HEK293 (cell line): ENCODE measurements at regions not wholly inside any gene's neighbourhood (a gene's known extent, or its start where the extent isn't known, plus 50 kb on each side); places are given as distances from the start of the nearest gene placed in this dataset.

Source experiments
- CTCF ChIA-PET: fragments of 350-600 bp; formaldehyde crosslinking; extraction: SDS; loops from one replicate; lab custom pipeline; 2021; ENCODE audit warnings: antibody characterized with exemption; lab: Yijun Ruan, JAX
- POLR2A ChIA-PET: fragments of 300-600 bp; formaldehyde crosslinking; extraction: SDS; loops from one replicate; lab custom pipeline; 2020; ENCODE audit warnings: antibody characterized with exemption, inconsistent platforms; lab: Yijun Ruan, JAX
- H3K27ac ChIP-seq: fragments of 200-500 bp; sonication (Bioruptor generic); 2 replicates; pipeline ENCODE4 v1.5.1; 2014; ENCODE audit warnings: low read depth, low read length, control low read depth, inconsistent platforms; ENCODE audit errors: extremely low read depth
- H3K36me3 ChIP-seq, 2 experiments: fragments of 200-500 bp in 1 of 2; sonication (Bioruptor generic) in 1 of 2; 1 replicate in 1 of 2; 2 replicates in 1 of 2; pipeline ENCODE4 v1.5.1; 2014 to 2017; ENCODE audit warnings: inconsistent platforms in 2 of 2, low read length in 2 of 2; ENCODE audit not compliant: control insufficient read depth in 2 of 2, insufficient read depth in 1 of 2
- H3K4me1 ChIP-seq: fragments of 200-500 bp; sonication (Bioruptor generic); 2 replicates; pipeline ENCODE4 v1.5.1; 2014; ENCODE audit warnings: mild to moderate bottlenecking, low read length, inconsistent platforms; ENCODE audit not compliant: control insufficient read depth, insufficient read depth
- H3K4me3 ChIP-seq: 2 replicates; pipeline ENCODE4 v1.5.1; 2011; ENCODE audit warnings: low read depth, mild to moderate bottlenecking, control low read depth, low read length, moderate library complexity
- H3K9me3 ChIP-seq: fragments of 200-500 bp; sonication (Bioruptor generic); 2 replicates; pipeline ENCODE4 v1.5.1; 2014; ENCODE audit warnings: low read depth, low read length, inconsistent platforms; ENCODE audit not compliant: control insufficient read depth, insufficient read depth
- GLIS2 ChIP-seq: fragments of 450-650 bp; formaldehyde crosslinking; IDR thresholded peaks from 2 replicates; pipeline ENCODE4 v1.5.1; 2016; ENCODE audit warnings: missing biosample characterization, missing genetic modification characterization
- HOXA7 ChIP-seq: sonication (generic); formaldehyde crosslinking; IDR thresholded peaks from 2 replicates; pipeline ENCODE4 v1.8.1; 2022; ENCODE audit warnings: missing genetic modification reagents, borderline replicate concordance
- HOXD13 ChIP-seq: sonication (generic); formaldehyde crosslinking; IDR thresholded peaks from 2 replicates; pipeline ENCODE4 v1.8.0; 2022; ENCODE audit warnings: missing genetic modification reagents, borderline replicate concordance
- KLF10 ChIP-seq: fragments of 450-650 bp; IDR thresholded peaks from 2 replicates; pipeline ENCODE4 v1.5.1; 2018; ENCODE audit warnings: missing biosample characterization, mild to moderate bottlenecking, missing genetic modification characterization
- KLF16 ChIP-seq: fragments of 450-650 bp; formaldehyde crosslinking; IDR thresholded peaks from 2 replicates; pipeline ENCODE4 v1.5.1; 2017; ENCODE audit warnings: missing biosample characterization, missing genetic modification characterization
- KLF9 ChIP-seq: fragments of 450-650 bp; formaldehyde crosslinking; IDR thresholded peaks from 2 replicates; pipeline ENCODE4 v1.5.1; 2016; ENCODE audit warnings: missing biosample characterization, missing genetic modification characterization, low read depth
- PRDM1 ChIP-seq: fragments of 450-650 bp; formaldehyde crosslinking; IDR thresholded peaks from 2 replicates; pipeline ENCODE4; 2016; ENCODE audit warnings: missing biosample characterization, missing genetic modification characterization
- REPIN1 ChIP-seq: fragments of 450-650 bp; formaldehyde crosslinking; IDR thresholded peaks from 2 replicates; pipeline ENCODE4 v1.5.1; 2017; ENCODE audit warnings: missing biosample characterization, missing genetic modification characterization, low read depth
- SP2 ChIP-seq: fragments of 450-650 bp; formaldehyde crosslinking; IDR thresholded peaks from 2 replicates; pipeline ENCODE4 v1.5.1; 2016; ENCODE audit warnings: missing biosample characterization, missing genetic modification characterization
- WT1 ChIP-seq: fragments of 450-650 bp; formaldehyde crosslinking; IDR thresholded peaks from 2 replicates; pipeline ENCODE4 v1.5.1; 2016; ENCODE audit warnings: missing biosample characterization, missing genetic modification characterization
- ZBTB1 ChIP-seq: fragments of 450-650 bp; formaldehyde crosslinking; IDR thresholded peaks from 2 replicates; pipeline ENCODE4 v1.5.1; 2016; ENCODE audit warnings: missing biosample characterization, missing genetic modification characterization
- ZBTB17 ChIP-seq: fragments of 450-650 bp; formaldehyde crosslinking; IDR thresholded peaks from 2 replicates; pipeline ENCODE4 v1.5.1; 2016; ENCODE audit warnings: missing biosample characterization, missing genetic modification characterization
- ZIC2 ChIP-seq: fragments of 450-650 bp; formaldehyde crosslinking; IDR thresholded peaks from 2 replicates; pipeline ENCODE4 v1.5.1; 2016; ENCODE audit warnings: missing biosample characterization, missing genetic modification characterization
- ZNF10 ChIP-seq: fragments of 450-650 bp; formaldehyde crosslinking; IDR thresholded peaks from 2 replicates; pipeline ENCODE4 v1.5.1; 2017; ENCODE audit warnings: missing biosample characterization, missing genetic modification characterization
- ZNF175 ChIP-seq: fragments of 450-650 bp; formaldehyde crosslinking; IDR thresholded peaks from 2 replicates; pipeline ENCODE4 v1.5.1; 2016; ENCODE audit warnings: missing biosample characterization, missing genetic modification characterization
- ZNF184 ChIP-seq: fragments of 450-650 bp; IDR thresholded peaks from 2 replicates; pipeline ENCODE4 v1.5.1; 2018; ENCODE audit warnings: missing biosample characterization, mild to moderate bottlenecking, missing genetic modification characterization
- ZNF221 ChIP-seq: fragments of 450-650 bp; formaldehyde crosslinking; IDR thresholded peaks from 2 replicates; pipeline ENCODE4 v1.5.1; 2017; ENCODE audit warnings: missing biosample characterization, missing genetic modification characterization, borderline replicate concordance
- ZNF24 ChIP-seq: fragments of 450-650 bp; formaldehyde crosslinking; IDR thresholded peaks from 2 replicates; pipeline ENCODE4 v1.5.1; 2016; ENCODE audit warnings: missing biosample characterization, missing genetic modification characterization
- ZNF292 ChIP-seq: fragments of 450-650 bp; formaldehyde crosslinking; IDR thresholded peaks from 2 replicates; pipeline ENCODE4 v1.5.1; 2016; ENCODE audit warnings: low read depth, missing biosample characterization, missing genetic modification characterization, borderline replicate concordance
- ZNF341 ChIP-seq: fragments of 450-650 bp; formaldehyde crosslinking; IDR thresholded peaks from 2 replicates; pipeline ENCODE4; 2016; ENCODE audit warnings: low read depth, missing biosample characterization, missing genetic modification characterization
- ZNF354C ChIP-seq: fragments of 450-650 bp; formaldehyde crosslinking; IDR thresholded peaks from 2 replicates; pipeline ENCODE4 v1.5.1; 2016; ENCODE audit warnings: missing biosample characterization, missing genetic modification characterization, low read depth, borderline replicate concordance
- ZNF366 ChIP-seq: fragments of 450-650 bp; formaldehyde crosslinking; conservative IDR thresholded peaks from 2 replicates; pipeline ENCODE4 v1.5.1; 2016; ENCODE audit warnings: missing biosample characterization, missing genetic modification characterization
- ZNF488 ChIP-seq: fragments of 450-650 bp; formaldehyde crosslinking; IDR thresholded peaks from 2 replicates; pipeline ENCODE4 v1.5.1; 2016; ENCODE audit warnings: missing biosample characterization, missing genetic modification characterization
- ZNF596 ChIP-seq: fragments of 450-650 bp; IDR thresholded peaks from 2 replicates; pipeline ENCODE4 v1.5.0; 2018; ENCODE audit warnings: missing biosample characterization, mild to moderate bottlenecking, missing genetic modification characterization, moderate library complexity
- ZNF670 ChIP-seq: fragments of 450-650 bp; formaldehyde crosslinking; IDR thresholded peaks from 2 replicates; pipeline ENCODE4 v1.5.1; 2016; ENCODE audit warnings: missing biosample characterization, missing genetic modification characterization, low read depth
- ZSCAN4 ChIP-seq: fragments of 450-650 bp; formaldehyde crosslinking; IDR thresholded peaks from 2 replicates; pipeline ENCODE4 v1.5.1; 2017; ENCODE audit warnings: missing biosample characterization, missing genetic modification characterization
- ZSCAN5A ChIP-seq: fragments of 450-650 bp; formaldehyde crosslinking; IDR thresholded peaks from 2 replicates; pipeline ENCODE4 v1.5.1; 2016; ENCODE audit warnings: missing biosample characterization, missing genetic modification characterization
- TF ChIP-seq, protein P1 (sequence below): sonication (generic); formaldehyde crosslinking; IDR thresholded peaks from 2 replicates; pipeline ENCODE4 v1.8.1; 2022; ENCODE audit warnings: mild to moderate bottlenecking, moderate library complexity, missing genetic modification reagents

- no peaks in the 10 kb centered on the region for H3K4me1 ChIP-seq
- H3K36me3 ChIP-seq = no peaks in the 10 kb centered on the region
- ChIA-PET CTCF (interaction anchor here (0.6 to 1.1 kb wide), 2 partner anchors 31 to 178 kb away, joined by 3 to 4 read pairs; no protein-coding TSS in a partner anchor), POLR2A (interaction anchor here (0.7 kb wide), 1 partner anchor 9 kb away, joined by 3 read pairs; no protein-coding TSS in a partner anchor)
- no peak overlapping the region for H3K4me3 ChIP-seq
- H3K27ac ChIP-seq = no peak overlapping the region
- TF ChIP-seq HOXD13 (CRISPR knock-in tag) = no peak
- TF ChIP-seq ZNF341 (tag by site-specific recombination) = no peak
- TF ChIP-seq ZBTB1 (tag by site-specific recombination) = no peak
- no peak for TF ChIP-seq ZNF366 (tag by site-specific recombination)
- no peak for TF ChIP-seq ZNF24
- TF ChIP-seq ZNF175 (tag by site-specific recombination) = no peak
- TF ChIP-seq SP2 (tag by site-specific recombination) = no peak
- no peak for TF ChIP-seq ZNF354C (tag by site-specific recombination)
- H3K9me3 ChIP-seq = no peaks in the 10 kb centered on the region
Observed at GRCh38 chr18:73861771-73862170, 285.9 kb downstream of the FBXO15 start.

DNA sequence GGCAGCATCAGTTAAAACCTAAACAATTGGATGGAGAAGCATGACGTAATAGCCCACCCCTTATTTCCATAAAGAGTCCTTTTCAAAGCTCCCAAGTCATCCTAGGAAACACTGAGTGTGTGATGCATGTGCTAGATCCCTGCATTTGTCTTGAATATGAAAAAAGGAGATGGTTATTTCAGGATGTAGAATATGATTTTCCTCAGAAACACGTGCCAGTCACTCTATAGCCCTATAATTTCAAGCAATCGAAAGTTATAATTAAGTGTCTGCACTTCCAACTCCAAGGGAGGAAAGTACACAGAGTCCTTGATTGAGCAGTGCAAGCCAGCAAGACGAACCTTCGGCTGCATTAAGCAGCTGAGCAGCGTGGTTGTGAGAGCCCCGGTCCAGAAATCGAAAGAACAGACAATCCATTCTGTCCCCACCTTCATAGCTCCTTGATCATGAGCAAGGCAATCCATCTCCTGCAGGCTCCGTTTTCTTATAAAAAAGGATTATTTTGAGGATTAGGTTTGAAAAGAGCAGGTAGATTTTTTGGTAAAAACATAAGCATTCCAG is 287.7 kb downstream of the FBXO15 start:
- Histone ChIP-seq H3K27ac (no peak overlapping the region), H3K9me3 (no peaks in the 10 kb centered on the region), H3K4me3 (no peak overlapping the region), H3K36me3 (no peaks in the 10 kb centered on the region), H3K4me1 (no peaks in the 10 kb centered on the region)
- ChIA-PET POLR2A (no interaction called here), CTCF (interaction anchor here (1.0 kb wide), 1 partner anchor 32 kb away, joined by 3 read pairs; no protein-coding TSS in a partner anchor)
- TF ChIP-seq KLF10 (tag by site-specific recombination) = no peak
- no peak for TF ChIP-seq KLF9 (tag by site-specific recombination)
- no peak for TF ChIP-seq ZNF184 (tag by site-specific recombination)
- TF ChIP-seq, protein P1, sequence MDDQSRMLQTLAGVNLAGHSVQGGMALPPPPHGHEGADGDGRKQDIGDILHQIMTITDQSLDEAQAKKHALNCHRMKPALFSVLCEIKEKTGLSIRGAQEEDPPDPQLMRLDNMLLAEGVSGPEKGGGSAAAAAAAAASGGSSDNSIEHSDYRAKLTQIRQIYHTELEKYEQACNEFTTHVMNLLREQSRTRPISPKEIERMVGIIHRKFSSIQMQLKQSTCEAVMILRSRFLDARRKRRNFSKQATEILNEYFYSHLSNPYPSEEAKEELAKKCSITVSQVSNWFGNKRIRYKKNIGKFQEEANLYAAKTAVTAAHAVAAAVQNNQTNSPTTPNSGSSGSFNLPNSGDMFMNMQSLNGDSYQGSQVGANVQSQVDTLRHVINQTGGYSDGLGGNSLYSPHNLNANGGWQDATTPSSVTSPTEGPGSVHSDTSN = no peak
- no peak for TF ChIP-seq ZIC2 (tag by site-specific recombination)
- TF ChIP-seq ZNF292 (tag by site-specific recombination) = no peak
- no peak for TF ChIP-seq ZSCAN4 (tag by site-specific recombination)
- no peak for TF ChIP-seq KLF16 (tag by site-specific recombination)
- no peak for TF ChIP-seq ZNF221

DNA sequence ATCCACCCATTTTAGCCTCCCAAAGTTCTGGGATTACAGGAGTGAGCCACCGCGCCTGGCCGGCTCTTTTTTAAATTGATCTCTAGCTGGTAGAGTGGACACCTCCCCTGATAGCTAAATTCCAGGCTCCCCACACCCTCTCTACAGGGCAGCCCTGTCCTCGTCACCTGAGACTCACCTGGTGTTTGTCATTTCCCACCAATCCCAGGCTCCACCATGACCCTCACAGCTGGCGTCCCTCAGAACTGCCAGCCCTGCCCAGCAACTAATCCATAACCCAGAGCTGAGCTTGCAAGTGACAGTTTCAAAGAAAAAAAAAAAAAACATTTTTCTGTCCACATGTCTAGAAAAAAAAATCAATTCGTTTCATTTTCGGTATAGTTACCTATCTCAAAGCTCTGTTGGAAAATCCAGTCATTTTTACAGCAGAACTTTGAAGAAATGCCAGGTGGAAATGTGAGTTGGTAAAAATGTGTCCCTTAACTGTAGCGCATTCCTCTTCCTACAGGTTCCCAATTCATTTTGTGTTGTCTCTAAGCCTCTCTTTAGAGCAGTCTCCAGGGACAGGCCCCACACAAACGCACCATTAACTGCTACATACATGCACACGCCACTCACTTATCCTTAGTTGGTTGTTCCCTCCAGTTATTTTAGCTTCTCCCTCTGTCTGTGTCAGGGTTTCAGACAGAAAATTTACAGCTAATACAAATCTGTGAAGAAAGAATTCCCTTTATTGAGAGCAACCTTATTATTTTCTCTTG is 294.7 kb downstream of the FBXO15 start:
- CTCF ChIA-PET = interaction anchor here (0.6 to 3.3 kb wide), 2 partner anchors 10 to 34 kb away, joined by 3 to 18 read pairs; no protein-coding TSS in a partner anchor
- POLR2A ChIA-PET = interaction anchor here (0.5 kb wide), 1 partner anchor 9 kb away, joined by 3 read pairs; no protein-coding TSS in a partner anchor
- no peak overlapping the region for H3K4me3 ChIP-seq
- TF ChIP-seq ZNF670 (tag by site-specific recombination) (no peak), REPIN1 (tag by site-specific recombination) (no peak), ZNF488 (tag by site-specific recombination) (no peak), ZNF596 (tag by site-specific recombination) (no peak), ZBTB17 (tag by site-specific recombination) (no peak), WT1 (tag by site-specific recombination) (no peak), ZSCAN5A (tag by site-specific recombination) (no peak), GLIS2 (tag by site-specific recombination) (no peak), HOXA7 (CRISPR knock-in tag) (no peak), ZNF10 (tag by site-specific recombination) (no peak), PRDM1 (tag by site-specific recombination) (no peak)

More for the DNA sequence above, 294.7 kb downstream of the FBXO15 start:
- no peaks in the 10 kb centered on the region for H3K4me1 ChIP-seq
- H3K27ac ChIP-seq = no peak overlapping the region
- H3K36me3 ChIP-seq = no peaks in the 10 kb centered on the region
- no peaks in the 10 kb centered on the region for H3K9me3 ChIP-seq
